ENCODE measurements at regions not wholly inside any gene's neighbourhood (a gene's known extent, or its start where the extent isn't known, plus 50 kb on each side); places are given as distances from the start of the nearest gene placed in this dataset.

DNA sequence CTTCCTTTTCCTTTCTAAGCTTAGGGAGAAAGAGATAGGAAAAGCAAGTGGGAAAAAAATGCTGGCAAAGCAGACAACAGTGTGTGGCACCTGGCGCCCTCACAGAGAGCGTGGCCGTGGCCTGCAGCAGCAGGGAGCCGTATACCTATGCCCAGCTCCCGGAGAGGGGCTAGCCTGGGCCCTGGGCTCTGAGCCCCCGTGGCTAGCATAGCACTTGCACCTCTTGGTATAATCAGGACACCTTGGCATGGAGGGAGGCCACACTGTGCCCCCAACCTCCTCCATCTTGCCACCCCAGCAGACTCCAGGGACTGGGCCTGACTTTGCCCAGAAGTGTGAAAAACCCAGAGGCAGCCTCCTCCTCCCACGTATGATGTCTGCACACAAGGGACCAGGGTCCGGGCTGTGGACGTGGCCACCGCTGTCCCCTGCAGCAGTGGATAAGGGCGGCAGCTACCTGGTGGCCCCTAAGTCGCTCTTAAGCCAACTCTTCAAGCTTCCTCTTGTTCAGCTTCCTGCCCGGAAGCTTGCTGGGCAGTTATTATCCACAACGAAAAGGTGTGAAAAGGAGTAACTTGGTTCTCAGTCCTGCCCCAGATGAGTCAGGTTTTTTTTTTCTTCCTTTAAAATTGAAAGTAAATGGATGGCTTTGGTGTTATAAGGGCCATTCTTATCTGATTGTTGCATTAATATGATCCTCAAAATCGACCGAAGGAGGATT is 249.1 kb upstream of the PITRM1 start:
- Histone ChIP-seq H3K79me2 (ENCODE audit: control insufficient read depth, insufficient read depth, low read length) (no peaks in the 10 kb centered on the region), H3K36me3 (ENCODE audit: control insufficient read depth in 2 of 2, extremely low read depth in 1 of 2, insufficient read depth in 2 of 2, low read length in 2 of 2) (no peaks in the 10 kb centered on the region), H3K27ac (ENCODE audit: insufficient read depth, low read depth, low read length) (no peak overlapping the region), H3K4me1 (ENCODE audit: control insufficient read depth, extremely low read depth, insufficient read depth, low read length) (peaks cover 29% of the 10 kb centered on the region), H2AFZ (ENCODE audit: low read depth, low read length) (no peak overlapping the region), H3K4me2 (ENCODE audit: insufficient read depth, low read length) (no peak overlapping the region), H3K9ac (replicated peaks; ENCODE audit: extremely low read depth, insufficient read depth, low read length) (no peak overlapping the region), H3K27me3 (ENCODE audit: control insufficient read depth in 2 of 2, insufficient read depth in 2 of 2, low read length in 2 of 2) (no peaks in the 10 kb centered on the region), H3K9me3 (replicated peaks; ENCODE audit: control insufficient read depth, insufficient read depth, low read length) (no peaks in the 10 kb centered on the region), H3K4me3 (replicated peaks in 1 of 3; ENCODE audit: insufficient read depth in 1 of 3, low read depth in 1 of 3, low read length in 3 of 3) (no peak overlapping the region), H4K20me1 (replicated peaks; ENCODE audit: control insufficient read depth, extremely low read depth, insufficient read depth, low read length) (no peaks in the 10 kb centered on the region), H3K9me1 (replicated peaks; ENCODE audit: control insufficient read depth, extremely low read depth, insufficient read depth, low read length) (no peaks in the 10 kb centered on the region)
- intact Hi-C loops (cut with micrococcal nuclease) (no loop called here), dilution Hi-C loops (cut with MboI; ENCODE audit: extremely low pct_ligation_motif_present, low sequenced_read_pairs) (no loop called here)
- ChIA-PET POLR2A (no interaction called here), CTCF (interaction anchor here (1.0 to 2.4 kb wide), 3 partner anchors 14 to 34 kb away, joined by 3 to 6 read pairs (median 4); no protein-coding TSS in a partner anchor)
- TF ChIP-seq EZH2 (IDR thresholded peaks at IDR 0.05; ENCODE audit: borderline replicate concordance, low read depth, low read length, severe bottlenecking), result no peak
- no peak for TF ChIP-seq MYC (IDR thresholded peaks at IDR 0.05; ENCODE audit: low read depth, low read length)
- no peak for TF ChIP-seq JUN (IDR thresholded peaks at IDR 0.05; ENCODE audit: borderline replicate concordance, insufficient read depth, insufficient read length, low read depth)
- TF ChIP-seq FOS (IDR thresholded peaks at IDR 0.05; ENCODE audit: borderline replicate concordance, insufficient read depth, low read length), result no peak
- TF ChIP-seq, protein P1, sequence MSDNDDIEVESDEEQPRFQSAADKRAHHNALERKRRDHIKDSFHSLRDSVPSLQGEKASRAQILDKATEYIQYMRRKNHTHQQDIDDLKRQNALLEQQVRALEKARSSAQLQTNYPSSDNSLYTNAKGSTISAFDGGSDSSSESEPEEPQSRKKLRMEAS (IDR thresholded peaks at IDR 0.05; ENCODE audit: insufficient read depth, insufficient read length), result no peak
- TF ChIP-seq, protein P2, sequence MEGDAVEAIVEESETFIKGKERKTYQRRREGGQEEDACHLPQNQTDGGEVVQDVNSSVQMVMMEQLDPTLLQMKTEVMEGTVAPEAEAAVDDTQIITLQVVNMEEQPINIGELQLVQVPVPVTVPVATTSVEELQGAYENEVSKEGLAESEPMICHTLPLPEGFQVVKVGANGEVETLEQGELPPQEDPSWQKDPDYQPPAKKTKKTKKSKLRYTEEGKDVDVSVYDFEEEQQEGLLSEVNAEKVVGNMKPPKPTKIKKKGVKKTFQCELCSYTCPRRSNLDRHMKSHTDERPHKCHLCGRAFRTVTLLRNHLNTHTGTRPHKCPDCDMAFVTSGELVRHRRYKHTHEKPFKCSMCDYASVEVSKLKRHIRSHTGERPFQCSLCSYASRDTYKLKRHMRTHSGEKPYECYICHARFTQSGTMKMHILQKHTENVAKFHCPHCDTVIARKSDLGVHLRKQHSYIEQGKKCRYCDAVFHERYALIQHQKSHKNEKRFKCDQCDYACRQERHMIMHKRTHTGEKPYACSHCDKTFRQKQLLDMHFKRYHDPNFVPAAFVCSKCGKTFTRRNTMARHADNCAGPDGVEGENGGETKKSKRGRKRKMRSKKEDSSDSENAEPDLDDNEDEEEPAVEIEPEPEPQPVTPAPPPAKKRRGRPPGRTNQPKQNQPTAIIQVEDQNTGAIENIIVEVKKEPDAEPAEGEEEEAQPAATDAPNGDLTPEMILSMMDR (IDR thresholded peaks at IDR 0.05; ENCODE audit: extremely low read depth in 1 of 2, insufficient read depth in 1 of 2, low read depth in 1 of 2, low read length in 2 of 2), result no peak
- no peak for TF ChIP-seq POLR2AphosphoS5 (IDR thresholded peaks at IDR 0.05; ENCODE audit: insufficient read depth, low read depth, low read length)
- no peak for TF ChIP-seq POLR2A (IDR thresholded peaks at IDR 0.05; ENCODE audit: low read depth, low read length)
- no peak for TF ChIP-seq GATA2 (IDR thresholded peaks at IDR 0.05; ENCODE audit: insufficient read depth, insufficient read length, low read depth, low read length)
- FAIRE-seq, result no peak
- BruUV-seq (replicated peaks), result no TSS peak
- DNase-seq (ENCODE audit: low read depth, low spot score), result no peak
